ENCODE measurements at regions not wholly inside any gene's neighbourhood (a gene's known extent, or its start where the extent isn't known, plus 50 kb on each side); places are given as distances from the start of the nearest gene placed in this dataset.

- peak; percentile 54 for DNase-seq (ENCODE audit: low read depth)
Measured at GRCh38 chr2:145682546-145683157, 1162.7 kb upstream of the ZEB2 start.

GRCh38 chr2:145680276-145680675, 1160.4 kb upstream of the ZEB2 start:
- DNase-seq (ENCODE audit: low read depth), result no peak

- DNase-seq (ENCODE audit: low read depth), result no peak
Measured at GRCh38 chr2:145677371-145677770, 1157.5 kb upstream of the ZEB2 start.

GRCh38 chr2:145674705-145675104, 1154.8 kb upstream of the ZEB2 start:
- no peak for DNase-seq (ENCODE audit: low read depth)

- no peak for DNase-seq (ENCODE audit: low read depth)
Measured at GRCh38 chr2:145669301-145669700, 1149.4 kb upstream of the ZEB2 start.

- no peak for DNase-seq (ENCODE audit: low read depth)
Measured at GRCh38 chr2:145666552-145666951, 1146.6 kb upstream of the ZEB2 start.

GRCh38 chr2:145657265-145657664, 1137.3 kb upstream of the ZEB2 start:
- DNase-seq (ENCODE audit: low read depth), result no peak

GRCh38 chr2:145655165-145655765, 1135.3 kb upstream of the ZEB2 start:
- no peak for DNase-seq (ENCODE audit: low read depth)

- peak; percentile 22 for DNase-seq (ENCODE audit: low read depth)
Measured at GRCh38 chr2:145654746-145655145, 1134.8 kb upstream of the ZEB2 start.

- DNase-seq (ENCODE audit: low read depth), result no peak
Measured at GRCh38 chr2:145654156-145654555, 1134.2 kb upstream of the ZEB2 start.

GRCh38 chr2:145653553-145653952, 1133.6 kb upstream of the ZEB2 start:
- peak; percentile 39 for DNase-seq (ENCODE audit: low read depth)

- DNase-seq (ENCODE audit: low read depth), result peak; percentile 89
Measured at GRCh38 chr2:145652571-145653545, 1132.9 kb upstream of the ZEB2 start.

- peak; percentile 30 for DNase-seq (ENCODE audit: low read depth)
Measured at GRCh38 chr2:145652036-145652435, 1132.1 kb upstream of the ZEB2 start.

GRCh38 chr2:145650226-145650625, 1130.3 kb upstream of the ZEB2 start:
- DNase-seq (ENCODE audit: low read depth), result no peak

- no peak for DNase-seq (ENCODE audit: low read depth)
Measured at GRCh38 chr2:145649061-145649460, 1129.1 kb upstream of the ZEB2 start.

- peak; percentile 70 for DNase-seq (ENCODE audit: low read depth)
Measured at GRCh38 chr2:145644820-145645302, 1124.9 kb upstream of the ZEB2 start.

GRCh38 chr2:145638675-145639074, 1118.8 kb upstream of the ZEB2 start:
- DNase-seq (ENCODE audit: low read depth), result no peak

- DNase-seq (ENCODE audit: low read depth), result no peak
Measured at GRCh38 chr2:145635706-145636427, 1115.9 kb upstream of the ZEB2 start.

GRCh38 chr2:145631561-145631960, 1111.6 kb upstream of the ZEB2 start:
- peak; percentile 63 for DNase-seq (ENCODE audit: low read depth)

GRCh38 chr2:145626301-145626700, 1106.4 kb upstream of the ZEB2 start:
- no peak for DNase-seq (ENCODE audit: low read depth)

GRCh38 chr2:145625111-145625510, 1105.2 kb upstream of the ZEB2 start:
- DNase-seq (ENCODE audit: low read depth), result no peak

- peak; percentile 90 for DNase-seq (ENCODE audit: low read depth)
Measured at GRCh38 chr2:145623136-145623535, 1103.2 kb upstream of the ZEB2 start.

All from LHCN-M2 (cell line).